ENCODE measurements at regions not wholly inside any gene's neighbourhood (a gene's known extent, or its start where the extent isn't known, plus 50 kb on each side); places are given as distances from the start of the nearest gene placed in this dataset.
"Not testable (repeated sequence)": the region's sequence is repeated elsewhere in the genome, so short reads cannot be mapped to it uniquely, and the experiment has no call there.

DNA sequence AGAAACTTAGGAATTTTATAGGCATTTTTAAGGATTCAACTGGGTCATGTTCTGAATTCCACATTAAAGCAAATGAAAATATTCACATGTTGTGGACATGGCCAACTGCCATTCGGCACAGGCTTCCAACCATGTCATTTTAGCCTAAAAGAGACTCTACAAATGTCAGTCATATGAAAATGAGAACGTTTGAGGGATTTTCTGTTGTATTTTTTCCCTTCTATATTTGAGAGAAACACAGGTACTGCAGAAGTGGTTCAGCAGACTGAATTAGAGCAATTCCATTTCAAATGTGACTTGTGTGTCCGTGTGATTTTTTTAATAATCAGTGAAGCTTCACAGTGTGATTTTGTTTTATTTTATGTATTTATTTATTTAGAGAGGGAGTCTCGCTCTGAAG is 124.3 kb downstream of the TP53TG3F start:
- H3K27me3 Mint-ChIP-seq; H3K4me1 ChIP-seq (ENCODE audit: control insufficient read depth in 1 of 2, extremely low read depth in 1 of 2, insufficient read depth in 2 of 2, low read length in 2 of 2); H3K9me3 ChIP-seq; H3K9me3 Mint-ChIP-seq; ATAC-seq (replicated peaks in 1 of 4); DNase-seq; H3K4me3 ChIP-seq (ENCODE audit: control insufficient read depth in 1 of 2, extremely low read depth in 1 of 2, low read length in 1 of 2); CTCF ChIA-PET; H3K36me3 ChIP-seq (ENCODE audit: control insufficient read depth in 2 of 2, extremely low read depth in 1 of 2, insufficient read depth in 1 of 2, low read length in 1 of 2); H3K4me3 Mint-ChIP-seq; H3K27ac ChIP-seq (ENCODE audit: low read length); H3K4me1 Mint-ChIP-seq; POLR2A ChIA-PET; H3K27ac Mint-ChIP-seq; H3K27me3 ChIP-seq (replicated peaks in 1 of 2; ENCODE audit: control insufficient read depth in 2 of 2, extremely low read depth in 1 of 2, insufficient read depth in 2 of 2, low read length in 1 of 2); H3K36me3 Mint-ChIP-seq: not testable (repeated sequence)
- WGBS (ENCODE audit: insufficient coverage), result no CpG with 5 or more reads among the region's 4 CpGs

DNA sequence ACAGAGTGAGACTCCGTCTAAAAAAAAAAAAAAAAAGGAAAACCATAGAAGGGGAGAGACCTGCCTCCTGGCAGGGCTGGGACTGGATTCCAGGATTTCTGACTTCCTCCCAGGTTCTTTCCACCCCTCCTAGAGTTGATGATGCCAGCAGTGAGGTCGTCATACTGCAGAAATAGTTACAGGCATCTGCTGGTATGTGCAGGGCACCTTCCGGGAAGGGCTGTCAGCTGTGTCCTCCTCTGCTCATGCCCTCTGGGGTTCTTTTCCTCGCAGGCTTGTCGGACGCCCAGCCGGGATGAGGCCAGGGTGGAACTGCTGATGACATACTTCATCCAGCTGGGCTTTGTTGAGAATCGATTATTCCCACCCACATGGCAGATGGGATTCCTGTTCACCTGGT is 129.2 kb downstream of the TP53TG3F start:
- ATAC-seq (replicated peaks in 1 of 4); H3K9me3 Mint-ChIP-seq; CTCF ChIA-PET; H3K4me3 Mint-ChIP-seq; H3K36me3 ChIP-seq (ENCODE audit: control insufficient read depth in 2 of 2, extremely low read depth in 1 of 2, insufficient read depth in 1 of 2, low read length in 1 of 2); H3K4me1 Mint-ChIP-seq; H3K27ac ChIP-seq (ENCODE audit: low read length); DNase-seq; H3K9me3 ChIP-seq; POLR2A ChIA-PET; H3K27ac Mint-ChIP-seq; H3K27me3 ChIP-seq (replicated peaks in 1 of 2; ENCODE audit: control insufficient read depth in 2 of 2, extremely low read depth in 1 of 2, insufficient read depth in 2 of 2, low read length in 1 of 2); H3K27me3 Mint-ChIP-seq; H3K4me3 ChIP-seq (ENCODE audit: control insufficient read depth in 1 of 2, extremely low read depth in 1 of 2, low read length in 1 of 2); H3K4me1 ChIP-seq (ENCODE audit: control insufficient read depth in 1 of 2, extremely low read depth in 1 of 2, insufficient read depth in 2 of 2, low read length in 2 of 2); H3K36me3 Mint-ChIP-seq: not testable (repeated sequence)
- WGBS (ENCODE audit: insufficient coverage), result no CpG with 5 or more reads among the region's 8 CpGs

DNA sequence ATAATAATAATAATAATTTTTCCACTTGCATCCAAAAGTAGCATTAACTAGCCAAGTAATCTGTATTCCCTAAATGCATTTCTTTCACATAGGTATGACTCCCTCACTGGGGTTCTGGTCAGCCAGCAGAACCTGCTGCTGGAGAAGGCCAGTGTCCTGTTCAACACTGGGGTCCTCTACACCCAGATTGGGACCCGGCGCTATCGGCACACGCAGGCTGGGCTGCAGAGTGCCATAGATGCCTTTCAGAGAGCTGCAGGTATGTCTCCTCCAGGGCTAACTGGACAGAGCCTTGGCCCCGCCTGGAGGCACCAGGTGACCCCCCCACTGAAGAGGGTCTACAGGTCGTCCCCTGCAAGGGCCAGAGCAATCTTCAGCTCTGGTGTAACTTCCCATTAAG is 133.9 kb downstream of the TP53TG3F start:
- not testable (repeated sequence) for DNase-seq

DNA sequence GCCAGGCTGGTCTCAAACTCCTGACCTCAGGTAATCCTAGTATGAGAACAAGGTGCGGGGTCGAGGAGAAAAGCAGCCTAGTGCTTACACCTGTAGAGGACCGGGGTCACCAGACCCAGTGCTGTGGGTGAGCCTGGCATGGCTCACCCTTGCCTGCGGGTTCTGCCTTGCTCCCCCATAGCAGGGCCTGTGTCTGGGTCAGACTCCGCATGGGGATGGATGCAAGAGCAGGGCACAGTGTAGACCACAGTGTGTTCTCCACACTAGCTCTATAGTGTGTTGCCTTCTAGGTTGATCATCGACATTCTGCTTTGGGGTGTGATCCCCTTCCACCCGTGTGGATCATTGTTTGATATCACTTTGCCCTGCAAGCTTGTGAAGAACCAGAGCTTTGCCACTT is 135.7 kb downstream of the TP53TG3F start:
- H3K4me3 Mint-ChIP-seq; H3K9me3 ChIP-seq; POLR2A ChIA-PET; H3K4me3 ChIP-seq (ENCODE audit: control insufficient read depth in 1 of 2, extremely low read depth in 1 of 2, low read length in 1 of 2); H3K9me3 Mint-ChIP-seq; H3K27ac ChIP-seq (ENCODE audit: low read length); H3K36me3 Mint-ChIP-seq; H3K4me1 Mint-ChIP-seq; DNase-seq; ATAC-seq (replicated peaks in 1 of 4); H3K27me3 ChIP-seq (replicated peaks in 1 of 2; ENCODE audit: control insufficient read depth in 2 of 2, extremely low read depth in 1 of 2, insufficient read depth in 2 of 2, low read length in 1 of 2); H3K4me1 ChIP-seq (ENCODE audit: control insufficient read depth in 1 of 2, extremely low read depth in 1 of 2, insufficient read depth in 2 of 2, low read length in 2 of 2); H3K36me3 ChIP-seq (ENCODE audit: control insufficient read depth in 2 of 2, extremely low read depth in 1 of 2, insufficient read depth in 1 of 2, low read length in 1 of 2); H3K27me3 Mint-ChIP-seq; H3K27ac Mint-ChIP-seq; CTCF ChIA-PET: not testable (repeated sequence)
- no CpG with 5 or more reads among the region's 7 CpGs for WGBS (ENCODE audit: insufficient coverage)

More for the DNA sequence above, 133.9 kb downstream of the TP53TG3F start:
- H3K4me1 ChIP-seq (ENCODE audit: control insufficient read depth in 1 of 2, extremely low read depth in 1 of 2, insufficient read depth in 2 of 2, low read length in 2 of 2); H3K27me3 ChIP-seq (replicated peaks in 1 of 2; ENCODE audit: control insufficient read depth in 2 of 2, extremely low read depth in 1 of 2, insufficient read depth in 2 of 2, low read length in 1 of 2); ATAC-seq (replicated peaks in 1 of 4); H3K4me1 Mint-ChIP-seq; H3K9me3 Mint-ChIP-seq; H3K36me3 Mint-ChIP-seq; H3K27me3 Mint-ChIP-seq; CTCF ChIA-PET; POLR2A ChIA-PET; H3K4me3 ChIP-seq (ENCODE audit: control insufficient read depth in 1 of 2, extremely low read depth in 1 of 2, low read length in 1 of 2); H3K36me3 ChIP-seq (ENCODE audit: control insufficient read depth in 2 of 2, extremely low read depth in 1 of 2, insufficient read depth in 1 of 2, low read length in 1 of 2); H3K27ac Mint-ChIP-seq; H3K4me3 Mint-ChIP-seq; H3K9me3 ChIP-seq; H3K27ac ChIP-seq (ENCODE audit: low read length): not testable (repeated sequence)
- no CpG with 5 or more reads among the region's 6 CpGs for WGBS (ENCODE audit: insufficient coverage)

DNA sequence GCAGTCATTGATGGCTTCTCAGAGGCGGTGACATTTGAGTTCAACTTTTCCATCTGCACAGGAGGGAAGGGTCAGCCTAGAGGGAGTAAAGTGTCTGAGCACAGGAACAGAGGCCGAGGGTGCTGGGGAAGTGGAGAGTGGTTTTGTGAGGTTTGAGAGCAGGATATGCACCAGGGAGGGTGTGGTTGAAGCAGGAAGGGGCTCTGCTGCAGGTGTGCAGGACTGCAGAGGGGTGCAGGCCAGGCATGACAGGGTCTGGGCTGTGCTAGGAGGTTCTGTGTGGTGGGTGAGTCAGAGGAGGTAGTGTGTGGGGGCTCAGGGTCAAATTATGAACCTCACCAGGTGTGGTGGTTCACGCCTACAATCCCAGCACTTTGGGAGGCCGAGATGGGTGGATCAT is 141.6 kb downstream of the TP53TG3F start:
- H3K4me3 Mint-ChIP-seq; H3K4me1 Mint-ChIP-seq; H3K9me3 Mint-ChIP-seq; H3K27ac ChIP-seq (ENCODE audit: low read length); H3K36me3 ChIP-seq (ENCODE audit: control insufficient read depth in 2 of 2, extremely low read depth in 1 of 2, insufficient read depth in 1 of 2, low read length in 1 of 2); H3K27ac Mint-ChIP-seq; CTCF ChIA-PET; H3K27me3 ChIP-seq (replicated peaks in 1 of 2; ENCODE audit: control insufficient read depth in 2 of 2, extremely low read depth in 1 of 2, insufficient read depth in 2 of 2, low read length in 1 of 2); H3K36me3 Mint-ChIP-seq; H3K9me3 ChIP-seq; DNase-seq; H3K27me3 Mint-ChIP-seq; H3K4me1 ChIP-seq (ENCODE audit: control insufficient read depth in 1 of 2, extremely low read depth in 1 of 2, insufficient read depth in 2 of 2, low read length in 2 of 2); POLR2A ChIA-PET; H3K4me3 ChIP-seq (ENCODE audit: control insufficient read depth in 1 of 2, extremely low read depth in 1 of 2, low read length in 1 of 2): not testable (repeated sequence)
- no CpG with 5 or more reads among the region's 4 CpGs for WGBS (ENCODE audit: insufficient coverage)
- ATAC-seq (replicated peaks in 1 of 4), result peak in 1 of 4 experiments; percentile 23

DNA sequence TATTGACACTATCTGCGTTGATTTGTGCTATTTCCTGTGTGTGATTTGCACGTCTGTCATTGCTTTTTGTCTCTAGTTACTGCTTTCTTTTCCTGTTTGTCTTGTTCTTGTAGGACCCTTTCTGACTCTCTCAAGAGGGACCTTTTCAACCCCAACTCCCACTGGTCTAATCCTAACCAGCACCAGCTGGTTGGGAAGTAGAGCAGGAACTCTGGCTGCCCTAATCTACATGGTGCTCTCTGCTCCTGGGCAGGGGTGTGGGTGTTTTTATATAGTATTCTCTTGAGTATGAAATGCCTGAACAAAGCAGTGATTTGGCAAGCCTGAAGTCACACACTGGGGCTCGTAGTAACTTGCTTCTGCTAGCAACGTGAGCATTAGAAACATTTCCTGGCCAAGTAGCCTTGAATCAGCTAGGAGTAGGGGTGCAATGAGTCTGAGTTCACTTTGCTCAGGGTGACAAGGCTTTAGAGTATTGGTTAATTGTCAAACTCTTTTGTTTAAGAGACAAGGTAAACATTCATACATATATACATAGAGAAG is 164.2 kb downstream of the TP53TG3F start:
- H3K27ac ChIP-seq (ENCODE audit: low read length); H3K4me3 Mint-ChIP-seq; H3K36me3 Mint-ChIP-seq; CTCF ChIA-PET; H3K9me3 ChIP-seq; DNase-seq; H3K27ac Mint-ChIP-seq; H3K4me1 ChIP-seq (ENCODE audit: control insufficient read depth in 1 of 2, extremely low read depth in 1 of 2, insufficient read depth in 2 of 2, low read length in 2 of 2); H3K4me1 Mint-ChIP-seq; H3K27me3 ChIP-seq (replicated peaks in 1 of 2; ENCODE audit: control insufficient read depth in 2 of 2, extremely low read depth in 1 of 2, insufficient read depth in 2 of 2, low read length in 1 of 2); ATAC-seq (replicated peaks in 1 of 4); H3K9me3 Mint-ChIP-seq; H3K27me3 Mint-ChIP-seq; H3K36me3 ChIP-seq (ENCODE audit: control insufficient read depth in 2 of 2, extremely low read depth in 1 of 2, insufficient read depth in 1 of 2, low read length in 1 of 2); POLR2A ChIA-PET; H3K4me3 ChIP-seq (ENCODE audit: control insufficient read depth in 1 of 2, extremely low read depth in 1 of 2, low read length in 1 of 2): not testable (repeated sequence)
- WGBS (ENCODE audit: insufficient coverage), result no CpG with 5 or more reads among the region's 4 CpGs

DNA sequence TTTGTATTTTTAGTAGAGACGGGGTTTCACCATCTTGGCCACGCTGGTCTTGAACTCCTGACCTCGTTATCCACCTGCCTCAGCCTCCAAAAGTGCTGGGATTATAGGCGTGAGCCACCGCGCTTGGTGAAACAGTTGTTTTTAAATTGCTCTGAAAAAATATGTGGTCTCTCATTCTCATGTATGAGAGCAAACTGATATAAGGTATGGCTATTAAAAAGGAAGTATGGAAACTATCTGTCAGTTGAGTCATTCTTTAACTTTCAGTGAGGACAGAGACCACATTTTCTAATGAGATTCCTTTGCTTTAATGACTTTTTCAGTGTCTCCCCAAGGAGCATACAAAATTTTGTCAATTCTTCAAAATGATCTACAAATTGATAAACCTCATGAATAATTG is 169.5 kb downstream of the TP53TG3F start:
- WGBS (ENCODE audit: insufficient coverage), result no CpG with 5 or more reads among the region's 6 CpGs
- H3K27me3 ChIP-seq (replicated peaks in 1 of 2; ENCODE audit: control insufficient read depth in 2 of 2, extremely low read depth in 1 of 2, insufficient read depth in 2 of 2, low read length in 1 of 2); POLR2A ChIA-PET; DNase-seq; H3K4me3 Mint-ChIP-seq; H3K9me3 ChIP-seq; H3K27me3 Mint-ChIP-seq; H3K4me1 Mint-ChIP-seq; ATAC-seq (replicated peaks in 1 of 4); H3K9me3 Mint-ChIP-seq; H3K27ac ChIP-seq (ENCODE audit: low read length); H3K36me3 Mint-ChIP-seq; H3K4me3 ChIP-seq (ENCODE audit: control insufficient read depth in 1 of 2, extremely low read depth in 1 of 2, low read length in 1 of 2); H3K27ac Mint-ChIP-seq; H3K36me3 ChIP-seq (ENCODE audit: control insufficient read depth in 2 of 2, extremely low read depth in 1 of 2, insufficient read depth in 1 of 2, low read length in 1 of 2); CTCF ChIA-PET; H3K4me1 ChIP-seq (ENCODE audit: control insufficient read depth in 1 of 2, extremely low read depth in 1 of 2, insufficient read depth in 2 of 2, low read length in 2 of 2): not testable (repeated sequence)
